A673 (cell line): ENCODE measurements at regions not wholly inside any gene's neighbourhood (a gene's known extent, or its start where the extent isn't known, plus 50 kb on each side); places are given as distances from the start of the nearest gene placed in this dataset.

Source experiments
- BruUV-seq: library from RNA; stranded (reverse); fragments of 400-500 nt; replicated peaks from 2 replicates; lab custom pipeline; 2021; lab: Mats Ljungman, UMichigan
- CTCF ChIA-PET: fragments of 300-600 bp; sonication (Branson Sonifier 250); formaldehyde crosslinking; loops from one replicate; lab custom pipeline; 2022; ENCODE audit warnings: antibody characterized with exemption; lab: Charles Lee
- POLR2A ChIA-PET: fragments of 300-600 bp; sonication (Branson Sonifier 250); formaldehyde crosslinking; loops from one replicate; lab custom pipeline; 2022; ENCODE audit warnings: antibody characterized with exemption; ENCODE audit not compliant: low non-redundant PET; lab: Charles Lee
- DNase-seq: peaks from one replicate; pipeline ENCODE4 v3.0.0-alpha.2; 2015; ENCODE audit warnings: low spot score
- H3K27ac ChIP-seq: fragments of 200-600 bp; sonication (generic); 2 replicates; pipeline ENCODE4 v1.5.1; 2016; ENCODE audit warnings: mixed run types, low read depth, mild to moderate bottlenecking, mixed read lengths, antibody characterized with exemption, low read length; ENCODE audit not compliant: poor library complexity, severe bottlenecking
- H3K27me3 ChIP-seq: fragments of 200-600 bp; sonication (generic); replicated peaks from 2 replicates; pipeline ENCODE4 v1.6.1; 2017; ENCODE audit warnings: mixed run types, low read depth, mild to moderate bottlenecking, mixed read lengths, antibody characterized with exemption, low read length; ENCODE audit not compliant: insufficient read depth, poor library complexity
- H3K36me3 ChIP-seq: fragments of 200-600 bp; sonication (generic); 2 replicates; pipeline ENCODE4 v1.6.1; 2016; ENCODE audit warnings: mixed run types, mild to moderate bottlenecking, mixed read lengths, antibody characterized with exemption, low read length; ENCODE audit not compliant: insufficient read depth, poor library complexity, severe bottlenecking
- H3K4me1 ChIP-seq: fragments of 200-600 bp; sonication (generic); 2 replicates; pipeline ENCODE4 v1.6.1; 2017; ENCODE audit warnings: mixed run types, mild to moderate bottlenecking, mixed read lengths, antibody characterized with exemption, low read length; ENCODE audit not compliant: insufficient read depth, poor library complexity, severe bottlenecking
- H3K4me3 ChIP-seq: fragments of 200-600 bp; sonication (generic); 2 replicates; pipeline ENCODE4 v1.5.1; 2016; ENCODE audit warnings: low read depth, mixed run types, mild to moderate bottlenecking, mixed read lengths, low read length; ENCODE audit not compliant: poor library complexity, severe bottlenecking
- H3K9me3 ChIP-seq: fragments of 200-600 bp; sonication (generic); 2 replicates; pipeline ENCODE4 v1.6.1; 2016; ENCODE audit warnings: mixed run types, low read depth, mild to moderate bottlenecking, mixed read lengths, antibody characterized with exemption, low read length; ENCODE audit not compliant: poor library complexity, severe bottlenecking
- EZH2 ChIP-seq: fragments of 200-600 bp; sonication (generic); IDR thresholded peaks from 2 replicates; pipeline ENCODE4 v1.6.1; 2017; ENCODE audit warnings: borderline replicate concordance, low read depth, mild to moderate bottlenecking, mixed read lengths, antibody characterized with exemption, low read length; ENCODE audit not compliant: poor library complexity, severe bottlenecking
- intact Hi-C: fragments of 100-400 bp; cut with micrococcal nuclease; formaldehyde crosslinking; loops from one replicate; pipeline ENCODE4 v1.10.0; 2022; ENCODE audit not compliant: unreplicated experiment
- TF ChIP-seq, protein P1 (sequence below): fragments of 300-800, 200-600 bp; sonication (generic); conservative IDR thresholded peaks from 2 replicates; pipeline ENCODE4 v1.5.1; 2017; ENCODE audit warnings: low read depth, mild to moderate bottlenecking, antibody characterized with exemption, low read length, moderate library complexity, mixed read lengths

DNA sequence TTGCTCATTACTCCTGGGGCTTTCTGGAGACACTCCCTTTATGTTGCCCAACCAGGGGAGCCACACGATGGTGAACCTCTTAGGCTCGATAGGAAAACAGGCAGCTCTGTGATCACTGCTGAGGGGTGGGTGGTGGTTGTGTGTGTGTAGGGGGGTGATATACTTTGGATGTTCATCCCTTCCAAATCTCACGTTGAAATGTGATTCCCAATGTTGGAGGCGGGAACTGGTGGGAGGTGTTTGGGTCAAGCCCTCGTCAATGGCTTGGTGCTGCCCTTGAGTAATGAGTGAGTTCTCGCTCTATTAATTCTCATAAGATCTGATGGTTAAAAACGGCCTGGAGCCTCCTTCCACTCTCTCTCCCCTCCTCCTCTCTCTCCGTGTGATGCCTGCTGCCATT, 204.0 kb upstream of the B3GAT1 start:
- BruUV-seq, result no TSS peak
- ChIA-PET POLR2A (interaction anchor here (0.6 kb wide), 1 partner anchor 10 kb away, joined by 4 read pairs; no protein-coding TSS in a partner anchor), CTCF (no interaction called here)
- intact Hi-C loops, result no loop called here
- no peak for DNase-seq
- Histone ChIP-seq H3K27me3 (no peaks in the 10 kb centered on the region), H3K36me3 (no peaks in the 10 kb centered on the region), H3K4me1 (no peaks in the 10 kb centered on the region), H3K9me3 (no peaks in the 10 kb centered on the region), H3K27ac (no peak overlapping the region), H3K4me3 (no peak overlapping the region)
- no peak for TF ChIP-seq EZH2
- TF ChIP-seq, protein P1, sequence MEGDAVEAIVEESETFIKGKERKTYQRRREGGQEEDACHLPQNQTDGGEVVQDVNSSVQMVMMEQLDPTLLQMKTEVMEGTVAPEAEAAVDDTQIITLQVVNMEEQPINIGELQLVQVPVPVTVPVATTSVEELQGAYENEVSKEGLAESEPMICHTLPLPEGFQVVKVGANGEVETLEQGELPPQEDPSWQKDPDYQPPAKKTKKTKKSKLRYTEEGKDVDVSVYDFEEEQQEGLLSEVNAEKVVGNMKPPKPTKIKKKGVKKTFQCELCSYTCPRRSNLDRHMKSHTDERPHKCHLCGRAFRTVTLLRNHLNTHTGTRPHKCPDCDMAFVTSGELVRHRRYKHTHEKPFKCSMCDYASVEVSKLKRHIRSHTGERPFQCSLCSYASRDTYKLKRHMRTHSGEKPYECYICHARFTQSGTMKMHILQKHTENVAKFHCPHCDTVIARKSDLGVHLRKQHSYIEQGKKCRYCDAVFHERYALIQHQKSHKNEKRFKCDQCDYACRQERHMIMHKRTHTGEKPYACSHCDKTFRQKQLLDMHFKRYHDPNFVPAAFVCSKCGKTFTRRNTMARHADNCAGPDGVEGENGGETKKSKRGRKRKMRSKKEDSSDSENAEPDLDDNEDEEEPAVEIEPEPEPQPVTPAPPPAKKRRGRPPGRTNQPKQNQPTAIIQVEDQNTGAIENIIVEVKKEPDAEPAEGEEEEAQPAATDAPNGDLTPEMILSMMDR, result no peak

DNA sequence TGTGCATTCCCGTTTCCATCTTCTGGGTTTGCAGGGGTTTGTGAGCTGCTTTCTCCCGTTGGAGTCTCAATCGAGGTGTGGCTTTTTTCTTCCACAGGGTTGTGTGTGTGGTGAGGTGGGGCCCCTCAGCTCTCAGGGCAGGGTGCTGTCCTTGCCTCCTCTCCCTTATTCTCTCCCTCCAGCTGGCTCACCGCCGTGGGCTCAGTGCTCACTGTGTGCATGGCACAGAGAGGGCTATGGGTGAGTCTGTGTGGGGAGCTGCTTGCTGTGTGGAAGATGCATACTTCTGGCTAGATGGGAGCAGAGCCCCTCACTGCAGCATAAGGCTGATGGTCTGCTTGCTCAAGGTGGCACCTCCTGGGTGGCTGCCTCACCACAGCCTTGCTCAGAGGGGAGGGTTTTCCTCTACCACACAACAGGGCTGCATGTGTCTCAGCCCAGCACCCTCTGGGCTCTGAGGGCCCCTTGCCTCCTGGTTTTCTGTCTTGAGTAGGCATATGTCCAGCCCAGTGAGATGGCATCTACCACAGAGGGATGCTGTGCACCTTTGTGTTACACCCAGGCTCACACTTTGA, 203.1 kb upstream of the B3GAT1 start:
- TF ChIP-seq, protein P1, result no peak
- no peak for TF ChIP-seq EZH2
- no peaks in the 10 kb centered on the region for H3K36me3 ChIP-seq
- no peak overlapping the region for H3K4me3 ChIP-seq
- no peaks in the 10 kb centered on the region for H3K9me3 ChIP-seq
- POLR2A ChIA-PET, result no interaction called here
- CTCF ChIA-PET, result no interaction called here
- intact Hi-C loops, result no loop called here
- DNase-seq, result no peak
- H3K27ac ChIP-seq, result no peak overlapping the region
- H3K27me3 ChIP-seq, result no peaks in the 10 kb centered on the region
- no peaks in the 10 kb centered on the region for H3K4me1 ChIP-seq
- BruUV-seq, result no TSS peak

DNA sequence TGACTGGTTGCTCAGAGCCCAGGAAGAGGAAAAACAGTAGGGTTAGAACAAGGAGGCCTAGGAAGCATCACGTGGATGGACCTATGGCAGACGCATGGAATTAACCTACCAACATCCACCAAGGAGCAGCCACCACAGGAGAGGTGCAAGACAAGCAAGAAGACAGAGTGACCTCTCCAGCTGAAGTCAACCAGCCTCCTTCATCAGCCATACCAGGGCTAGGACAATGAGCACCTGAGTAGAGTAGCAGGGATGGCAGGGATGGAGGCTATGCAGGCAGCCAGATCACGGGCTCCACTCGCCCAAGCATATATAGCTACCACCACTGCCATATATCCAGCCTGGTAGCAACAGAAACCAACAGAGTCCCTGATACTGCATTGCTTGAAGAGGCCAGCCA, 202.1 kb upstream of the B3GAT1 start:
- Histone ChIP-seq H3K27me3 (no peaks in the 10 kb centered on the region), H3K36me3 (no peaks in the 10 kb centered on the region), H3K27ac (no peak overlapping the region), H3K4me1 (no peaks in the 10 kb centered on the region), H3K9me3 (no peaks in the 10 kb centered on the region), H3K4me3 (no peak overlapping the region)
- CTCF ChIA-PET, result no interaction called here
- TF ChIP-seq, protein P1, result no peak
- no peak for TF ChIP-seq EZH2
- no peak for DNase-seq
- intact Hi-C loops, result no loop called here
- BruUV-seq, result no TSS peak
- POLR2A ChIA-PET, result no interaction called here
